WI38 (cell line): ENCODE measurements at regions not wholly inside any gene's neighbourhood (a gene's known extent, or its start where the extent isn't known, plus 50 kb on each side); places are given as distances from the start of the nearest gene placed in this dataset.

ENCODE experiments used
- H3K4me3 ChIP-seq: 2 replicates; pipeline ENCODE4 v1.5.1; 2011; ENCODE audit warnings: low read depth, mild to moderate bottlenecking, control low read depth, low read length
- TF ChIP-seq, protein P1 (sequence below): IDR thresholded peaks from 2 replicates; pipeline ENCODE4 v1.5.1; 2012; ENCODE audit warnings: low read depth, mild to moderate bottlenecking, control low read depth, low read length

GRCh38 chr1:59007429-59007819 lies 223.6 kb upstream of the JUN start:
- TF ChIP-seq, protein P1, sequence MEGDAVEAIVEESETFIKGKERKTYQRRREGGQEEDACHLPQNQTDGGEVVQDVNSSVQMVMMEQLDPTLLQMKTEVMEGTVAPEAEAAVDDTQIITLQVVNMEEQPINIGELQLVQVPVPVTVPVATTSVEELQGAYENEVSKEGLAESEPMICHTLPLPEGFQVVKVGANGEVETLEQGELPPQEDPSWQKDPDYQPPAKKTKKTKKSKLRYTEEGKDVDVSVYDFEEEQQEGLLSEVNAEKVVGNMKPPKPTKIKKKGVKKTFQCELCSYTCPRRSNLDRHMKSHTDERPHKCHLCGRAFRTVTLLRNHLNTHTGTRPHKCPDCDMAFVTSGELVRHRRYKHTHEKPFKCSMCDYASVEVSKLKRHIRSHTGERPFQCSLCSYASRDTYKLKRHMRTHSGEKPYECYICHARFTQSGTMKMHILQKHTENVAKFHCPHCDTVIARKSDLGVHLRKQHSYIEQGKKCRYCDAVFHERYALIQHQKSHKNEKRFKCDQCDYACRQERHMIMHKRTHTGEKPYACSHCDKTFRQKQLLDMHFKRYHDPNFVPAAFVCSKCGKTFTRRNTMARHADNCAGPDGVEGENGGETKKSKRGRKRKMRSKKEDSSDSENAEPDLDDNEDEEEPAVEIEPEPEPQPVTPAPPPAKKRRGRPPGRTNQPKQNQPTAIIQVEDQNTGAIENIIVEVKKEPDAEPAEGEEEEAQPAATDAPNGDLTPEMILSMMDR = no peak
- no peak overlapping the region for H3K4me3 ChIP-seq

DNA sequence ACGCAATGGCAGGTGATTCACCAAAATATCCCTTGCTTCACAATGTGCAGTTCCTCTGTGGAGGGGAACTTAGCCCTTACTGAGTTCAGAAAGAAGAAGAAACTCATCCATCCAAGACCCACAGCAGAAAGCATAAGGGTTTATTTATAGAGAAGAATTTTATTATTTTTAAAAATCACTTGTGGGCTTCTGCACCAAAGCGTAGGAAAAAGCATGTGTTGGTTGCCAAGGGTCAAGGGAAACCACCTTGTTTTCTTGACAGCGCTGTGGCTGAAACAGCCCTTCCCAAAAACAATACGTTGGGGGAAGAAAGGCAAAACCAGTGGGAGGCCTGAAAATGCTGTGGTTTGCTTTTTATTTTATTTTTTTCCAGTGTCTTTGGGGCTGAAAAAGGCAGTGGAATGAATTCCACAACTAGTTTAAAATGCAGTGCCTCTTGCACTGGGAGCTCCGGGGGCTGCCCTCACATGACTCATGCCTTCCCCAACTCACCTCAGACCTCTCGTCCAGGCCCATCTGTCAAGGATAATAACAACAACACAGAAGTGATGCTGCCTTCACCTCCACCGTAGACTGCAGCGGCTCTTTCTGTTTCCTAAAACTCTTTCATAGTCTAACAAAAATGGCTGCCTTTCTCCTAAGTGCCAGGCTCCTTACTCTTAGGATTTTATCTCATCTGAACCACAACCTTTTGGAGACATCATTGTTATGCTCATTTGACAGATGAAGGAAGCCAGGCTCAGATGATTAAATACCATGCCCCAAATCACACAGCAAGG lies 224.2 kb upstream of the JUN start:
- H3K4me3 ChIP-seq = no peak overlapping the region
- TF ChIP-seq, protein P1 = no peak

- no peak overlapping the region for H3K4me3 ChIP-seq
- TF ChIP-seq, protein P1 = no peak
These were observed 224.9 kb upstream of the JUN start for GRCh38 chr1:59008599-59009347.

DNA sequence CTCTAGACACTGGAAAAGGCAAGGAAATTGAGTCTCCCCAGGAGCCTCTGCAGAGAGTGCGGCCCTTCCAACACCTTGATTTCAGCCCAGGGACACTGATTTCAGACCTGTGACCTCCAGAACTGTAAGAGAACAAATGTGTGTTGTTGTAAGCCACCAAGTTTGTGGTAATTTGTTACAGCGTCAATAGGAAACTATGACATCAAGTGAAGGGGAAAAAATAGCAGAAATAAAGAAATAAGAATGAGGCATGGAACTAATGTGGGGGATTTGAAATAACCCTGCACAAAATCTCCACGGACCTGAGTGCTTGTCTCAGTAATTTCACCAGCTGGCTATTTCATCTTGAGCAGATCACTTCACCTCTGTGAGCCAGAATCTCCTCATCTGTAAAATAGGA lies 227.8 kb upstream of the JUN start:
- H3K4me3 ChIP-seq = no peak overlapping the region
- TF ChIP-seq, protein P1 = no peak

- H3K4me3 ChIP-seq = no peak overlapping the region
- TF ChIP-seq, protein P1 = no peak
These were observed 228.5 kb upstream of the JUN start for GRCh38 chr1:59012378-59012777.

GRCh38 chr1:59013276-59013927 lies 229.6 kb upstream of the JUN start:
- no peak overlapping the region for H3K4me3 ChIP-seq
- TF ChIP-seq, protein P1 = no peak

DNA sequence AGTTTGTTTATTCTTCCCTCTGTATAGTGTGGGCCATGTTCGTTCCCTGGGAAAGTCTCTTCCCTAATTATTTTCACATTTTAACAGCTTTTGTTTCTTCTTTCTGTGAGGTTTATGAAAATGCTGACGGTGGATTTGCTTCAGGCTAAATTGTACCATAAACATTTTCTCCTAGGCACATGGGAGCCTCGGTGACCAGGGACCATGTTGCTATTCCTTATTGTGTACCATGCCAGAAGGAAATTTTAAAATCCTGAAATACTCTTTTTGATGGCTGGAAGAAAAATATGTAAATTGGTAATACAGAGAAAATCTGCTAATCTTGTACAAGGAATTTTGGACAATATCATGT lies 230.1 kb upstream of the JUN start:
- TF ChIP-seq, protein P1 = no peak
- H3K4me3 ChIP-seq = no peak overlapping the region
